ENCODE measurements at regions not wholly inside any gene's neighbourhood (a gene's known extent, or its start where the extent isn't known, plus 50 kb on each side); places are given as distances from the start of the nearest gene placed in this dataset.

- no peaks in the 10 kb centered on the region for H3K4me1 ChIP-seq (ENCODE audit: control insufficient read depth in 1 of 2, insufficient read depth in 2 of 2, low read depth in 1 of 2, low read length in 1 of 2)
- H3K27me3 ChIP-seq (ENCODE audit: insufficient read depth) = no peaks in the 10 kb centered on the region
- TF ChIP-seq NRF1 (IDR thresholded peaks at IDR 0.05; ENCODE audit: low read depth, low read length) = no peak
- no peak for TF ChIP-seq ZBTB33 (IDR thresholded peaks at IDR 0.05; ENCODE audit: borderline replicate concordance, low read depth)
- no peak overlapping the region for H3K4me3 ChIP-seq (ENCODE audit: low read depth in 2 of 2, low read length in 1 of 2)
- H3K9me2 ChIP-seq = 0 out of 2 replicates have a peak, but pooled peaks cover 3% of the 10 kb centered on the region
- H3K4me2 ChIP-seq = no peak overlapping the region
- no peaks in the 10 kb centered on the region for H3F3A ChIP-seq (replicated peaks; ENCODE audit: insufficient read depth)
- H4K20me1 ChIP-seq (ENCODE audit: insufficient read depth) = no peaks in the 10 kb centered on the region
- POLR2A ChIA-PET = no interaction called here
- 0% methylated on average over 1 of the region's 1 CpG for WGBS (ENCODE audit: low lambda C conversion rate)
- no peaks in the 10 kb centered on the region for H3K36me3 ChIP-seq (replicated peaks in 1 of 2; ENCODE audit: control insufficient read depth in 1 of 2, insufficient read depth in 2 of 2, low read length in 1 of 2)
- CTCF ChIA-PET = interaction anchor here (0.7 to 1.8 kb wide), 2 partner anchors 12 to 995 kb away, joined by 3 to 6 read pairs; no protein-coding TSS in a partner anchor
- H2AFZ ChIP-seq (ENCODE audit: low read depth) = no peak overlapping the region
- no peak overlapping the region for H3K9ac ChIP-seq
- no peak overlapping the region for H3K27ac ChIP-seq (ENCODE audit: low read depth in 2 of 2, low read length in 1 of 2)
- no peaks in the 10 kb centered on the region for H3K79me2 ChIP-seq (ENCODE audit: insufficient read depth)
- DNase-seq = no peak
- no peaks in the 10 kb centered on the region for H3K9me3 ChIP-seq
Observed at GRCh38 chr16:59180083-59180476, 446.0 kb upstream of the GOT2 start.

- Histone ChIP-seq H4K20me1 (ENCODE audit: insufficient read depth) (no peaks in the 10 kb centered on the region), H3K27me3 (ENCODE audit: insufficient read depth) (no peaks in the 10 kb centered on the region), H3K9ac (no peak overlapping the region), H3K9me2 (0 out of 2 replicates have a peak, but pooled peaks cover 3% of the 10 kb centered on the region), H3K9me3 (no peaks in the 10 kb centered on the region), H3K36me3 (replicated peaks in 1 of 2; ENCODE audit: control insufficient read depth in 1 of 2, insufficient read depth in 2 of 2, low read length in 1 of 2) (no peaks in the 10 kb centered on the region), H3K79me2 (ENCODE audit: insufficient read depth) (no peaks in the 10 kb centered on the region), H3K27ac (ENCODE audit: low read depth in 2 of 2, low read length in 1 of 2) (no peak overlapping the region), H3K4me3 (ENCODE audit: low read depth in 2 of 2, low read length in 1 of 2) (no peak overlapping the region), H3K4me1 (ENCODE audit: control insufficient read depth in 1 of 2, insufficient read depth in 2 of 2, low read depth in 1 of 2, low read length in 1 of 2) (no peaks in the 10 kb centered on the region), H3F3A (replicated peaks; ENCODE audit: insufficient read depth) (no peaks in the 10 kb centered on the region), H2AFZ (ENCODE audit: low read depth) (no peak overlapping the region), H3K4me2 (no peak overlapping the region)
- CTCF ChIA-PET = interaction anchor here (0.7 kb wide), 1 partner anchor 995 kb away, joined by 3 read pairs; no protein-coding TSS in a partner anchor
- WGBS (ENCODE audit: low lambda C conversion rate) = 9% methylated on average over 3 of the region's 3 CpGs
- TF ChIP-seq TCF12 (IDR thresholded peaks at IDR 0.05) = no peak
- no peak for TF ChIP-seq NFIC (IDR thresholded peaks at IDR 0.05; ENCODE audit: borderline replicate concordance)
- no peak for TF ChIP-seq RXRA (IDR thresholded peaks at IDR 0.05; ENCODE audit: borderline replicate concordance, low read depth)
- TF ChIP-seq MEF2A (IDR thresholded peaks at IDR 0.05; ENCODE audit: borderline replicate concordance, low read depth) = no peak
- no peak for TF ChIP-seq IRF3 (IDR thresholded peaks at IDR 0.05; ENCODE audit: low read depth, low read length)
- no peak for TF ChIP-seq FOXM1 (IDR thresholded peaks at IDR 0.05; ENCODE audit: low read depth)
- TF ChIP-seq EZH2phosphoT487 (IDR thresholded peaks at IDR 0.05; ENCODE audit: borderline replicate concordance, low read depth) = no peak
- POLR2A ChIA-PET = no interaction called here
- DNase-seq = no peak
Observed at GRCh38 chr16:59179446-59180082, 445.4 kb upstream of the GOT2 start.

All from SK-N-SH (cell line).